Liver (tissue), 8 donors: ENCODE measurements at regions not wholly inside any gene's neighbourhood (a gene's known extent, or its start where the extent isn't known, plus 50 kb on each side); places are given as distances from the start of the nearest gene placed in this dataset.

ENCODE experiments used
- DNase-seq: peaks from one replicate; pipeline ENCODE4 v3.0.0-alpha.2; 2017; ENCODE audit warnings: low spot score
- H3K27ac ChIP-seq, 2 donors: one replicate each; pipeline ENCODE4 v1.7.0; 2013; ENCODE audit warnings: inconsistent platforms in 2 of 2, low read length in 2 of 2, control low read depth in 1 of 2, low read depth in 1 of 2, mild to moderate bottlenecking in 1 of 2
- H3K27me3 ChIP-seq, 4 donors: one replicate each; pipeline versions ENCODE4 v1.6.1 to v1.7.0; 2013; ENCODE audit warnings: low read length in 3 of 4, inconsistent platforms in 1 of 4, mild to moderate bottlenecking in 1 of 4, moderate library complexity in 1 of 4; ENCODE audit not compliant: control insufficient read depth in 4 of 4, insufficient read depth in 4 of 4
- H3K36me3 ChIP-seq, 4 donors: one replicate each; pipeline versions ENCODE4 v1.6.1 to v1.7.0; 2013; ENCODE audit warnings: low read length in 3 of 4, mild to moderate bottlenecking in 3 of 4, low read depth in 1 of 4, moderate library complexity in 1 of 4; ENCODE audit not compliant: control insufficient read depth in 4 of 4, insufficient read depth in 3 of 4
- H3K4me1 ChIP-seq, 4 donors: one replicate each; pipeline versions ENCODE4 v1.6.1 to v1.7.0; 2013; ENCODE audit warnings: low read length in 3 of 4, mild to moderate bottlenecking in 3 of 4, moderate library complexity in 1 of 4; ENCODE audit not compliant: control insufficient read depth in 4 of 4, insufficient read depth in 4 of 4
- H3K4me3 ChIP-seq, 3 donors: one replicate each; pipeline versions ENCODE4 v1.6.1 to v1.7.0; 2013; ENCODE audit warnings: low read length in 3 of 3, control low read depth in 1 of 3, low read depth in 1 of 3, mild to moderate bottlenecking in 1 of 3
- H3K9ac ChIP-seq, 2 donors: one replicate each; pipeline ENCODE4 v1.7.0; 2013; ENCODE audit warnings: low read length in 2 of 2, mild to moderate bottlenecking in 2 of 2, moderate library complexity in 2 of 2, control low read depth in 1 of 2, low read depth in 1 of 2
- H3K9me3 ChIP-seq, 4 donors: one replicate each; pipeline versions ENCODE4 v1.6.1 to v1.7.0; 2013; ENCODE audit warnings: low read length in 3 of 4; ENCODE audit not compliant: control insufficient read depth in 4 of 4
- ATF3 ChIP-seq: IDR thresholded peaks from 2 replicates; pipeline ENCODE4 v1.6.1; 2016; ENCODE audit warnings: antibody characterized with exemption
- CTCF ChIP-seq: fragments of 150-350 bp; IDR thresholded peaks from 2 replicates; pipeline ENCODE4 v1.5.1; 2017; ENCODE audit warnings: improper control_type of control experiment, low read depth, low read length; ENCODE audit not compliant: missing input control
- EGR1 ChIP-seq, 2 donors: IDR thresholded peaks; 2 replicates each; pipeline ENCODE4 v1.6.1; 2016 to 2018; ENCODE audit warnings: antibody characterized with exemption in 2 of 2, low read depth in 2 of 2
- FOXA1 ChIP-seq: IDR thresholded peaks from 2 replicates; pipeline ENCODE4 v1.6.1; 2016; ENCODE audit warnings: antibody characterized with exemption
- FOXA2 ChIP-seq: IDR thresholded peaks from 2 replicates; pipeline ENCODE4 v1.6.1; 2016; ENCODE audit warnings: antibody characterized with exemption
- GABPA ChIP-seq, 2 donors: IDR thresholded peaks in 1 of 2; conservative IDR thresholded peaks in 1 of 2; 2 replicates each; pipeline ENCODE4 v1.6.1; 2016; ENCODE audit warnings: antibody characterized with exemption in 2 of 2, mild to moderate bottlenecking in 1 of 2, moderate library complexity in 1 of 2
- HNF4A ChIP-seq, 2 donors: conservative IDR thresholded peaks; 2 replicates each; pipeline ENCODE4 v1.6.1; 2016; ENCODE audit warnings: antibody characterized with exemption in 2 of 2, mild to moderate bottlenecking in 2 of 2
- HNF4G ChIP-seq: IDR thresholded peaks from 2 replicates; pipeline ENCODE4 v1.6.1; 2016; ENCODE audit warnings: antibody characterized with exemption
- JUND ChIP-seq, 2 donors: IDR thresholded peaks; 2 replicates each; pipeline ENCODE4 v1.6.1; 2016; ENCODE audit warnings: antibody characterized with exemption in 2 of 2
- MAX ChIP-seq: IDR thresholded peaks from 2 replicates; pipeline ENCODE4 v1.6.1; 2016; ENCODE audit warnings: antibody characterized with exemption
- NR2F2 ChIP-seq: IDR thresholded peaks from 2 replicates; pipeline ENCODE4 v1.6.1; 2016; ENCODE audit warnings: antibody characterized with exemption
- RAD21 ChIP-seq, 2 donors: IDR thresholded peaks; 2 replicates each; pipeline ENCODE4 v1.6.1; 2016; ENCODE audit warnings: antibody characterized with exemption in 2 of 2, mild to moderate bottlenecking in 2 of 2
- REST ChIP-seq: IDR thresholded peaks from 2 replicates; pipeline ENCODE4 v1.6.1; 2016; ENCODE audit warnings: antibody characterized with exemption, mild to moderate bottlenecking
- RXRA ChIP-seq, 2 donors: IDR thresholded peaks; 2 replicates each; pipeline ENCODE4 v1.6.1; 2017 to 2018; ENCODE audit warnings: antibody characterized with exemption in 2 of 2, mild to moderate bottlenecking in 1 of 2
- SP1 ChIP-seq: IDR thresholded peaks from 2 replicates; pipeline ENCODE4 v1.6.1; 2018; ENCODE audit warnings: antibody characterized with exemption, mild to moderate bottlenecking
- TAF1 ChIP-seq: conservative IDR thresholded peaks from 2 replicates; pipeline ENCODE4 v1.6.1; 2016; ENCODE audit warnings: antibody characterized with exemption, mild to moderate bottlenecking
- YY1 ChIP-seq: IDR thresholded peaks from 2 replicates; pipeline ENCODE4 v1.6.1; 2016; ENCODE audit warnings: antibody characterized with exemption, mild to moderate bottlenecking
- ZBTB33 ChIP-seq: IDR thresholded peaks from 2 replicates; pipeline ENCODE4 v1.6.1; 2016; ENCODE audit warnings: antibody characterized with exemption
- WGBS: extraction: QIAGEN DNeasy Blood & Tissue Kit; methylation state at CpG from one replicate; pipeline ENCODE4 v1.1.7; 2013; 5-methylcytosine and 5-hydroxymethylcytosine counted together
- donor health status: healthy.
- donor health status: healthy.
- donor health status: healthy.
- donor health status: healthy.
- donor health status: healthy.

- TF ChIP-seq ZBTB33 (no peak), RXRA (IDR thresholded peaks at IDR 0.05) (no peak)
Measured at GRCh38 chr1:218565377-218565776, 220.2 kb downstream of the TGFB2 start (continued).

GRCh38 chr1:218568962-218569550, 223.9 kb downstream of the TGFB2 start:
- no peaks in the 10 kb centered on the region for H3K9me3 ChIP-seq
- H3K36me3 ChIP-seq: no peaks in the 10 kb centered on the region
- TF ChIP-seq FOXA2 (no peak), SP1 (no peak), YY1 (no peak), FOXA1 (no peak), EGR1 (IDR thresholded peaks at IDR 0.05; ENCODE audit: low read depth in 2 of 2) (no peak), TAF1 (no peak), CTCF (no peak), ATF3 (no peak), GABPA (IDR thresholded peaks at IDR 0.05 in 1 of 2, conservative IDR thresholded peaks at IDR 0.05 in 1 of 2) (no peak), NR2F2 (no peak), MAX (no peak), JUND (IDR thresholded peaks at IDR 0.05) (no peak), REST (no peak), HNF4A (conservative IDR thresholded peaks at IDR 0.05) (no peak), RXRA (IDR thresholded peaks at IDR 0.05) (no peak), RAD21 (IDR thresholded peaks at IDR 0.05) (no peak), HNF4G (no peak)
- H3K4me1 ChIP-seq: no peaks in the 10 kb centered on the region
- H3K4me3 ChIP-seq: no peak overlapping the region
- 83% methylated on average over 5 of the region's 5 CpGs for WGBS
- H3K27me3 ChIP-seq: peaks cover 0 to 3% (median 0%) of the 10 kb centered on the region in 4 donors
- DNase-seq: no peak
- H3K9ac ChIP-seq: no peak overlapping the region
- no peak overlapping the region for H3K27ac ChIP-seq
